Spleen (tissue), 7 donors: ENCODE measurements at regions not wholly inside any gene's neighbourhood (a gene's known extent, or its start where the extent isn't known, plus 50 kb on each side); places are given as distances from the start of the nearest gene placed in this dataset.

Experiments
- CTCF ChIP-seq, 11 experiments: fragments of 200-600 bp in 7 of 11; fragments of 450-650 bp in 4 of 11; sonication (generic) in 4 of 11; IDR thresholded peaks in 8 of 11; conservative IDR thresholded peaks in 3 of 11; 1 replicate in 7 of 11; 2 replicates in 4 of 11; pipeline versions ENCODE4 v1.4.0 to v1.8.0; 2016 to 2021; ENCODE audit warnings: antibody characterized with exemption in 11 of 11, inconsistent platforms in 4 of 11, mild to moderate bottlenecking in 1 of 11
- POLR2A ChIP-seq, 3 donors: fragments of 450-650 bp; IDR thresholded peaks; one replicate each; pipeline ENCODE4 v1.5.1; 2017; ENCODE audit warnings: antibody characterized with exemption in 3 of 3, mild to moderate bottlenecking in 1 of 3
- POLR2AphosphoS5 ChIP-seq, 3 donors: sonication (generic); formaldehyde crosslinking; IDR thresholded peaks; one replicate each; pipeline ENCODE4 v1.5.1; 2017; ENCODE audit warnings: antibody characterized with exemption in 3 of 3
- donor health status: DM: no; HTN: no; CAD: no; lungs with moderate emphysema.
- donor health status: DM: no; HTN: no; CAD: no.
- donor health status: DM: no; HTN: no; CAD: no.

GRCh38 chr6:113450061-113450465, 407.1 kb upstream of the MARCKS start:
- TF ChIP-seq CTCF (IDR thresholded peaks at IDR 0.05 in 8 of 11, conservative IDR thresholded peaks at IDR 0.05 in 3 of 11), result no peak
- TF ChIP-seq POLR2A (IDR thresholded peaks at IDR 0.05), result no peak
- TF ChIP-seq POLR2AphosphoS5 (IDR thresholded peaks at IDR 0.05), result no peak
